Psoas muscle (tissue), 7 donors: ENCODE measurements at regions not wholly inside any gene's neighbourhood (a gene's known extent, or its start where the extent isn't known, plus 50 kb on each side); places are given as distances from the start of the nearest gene placed in this dataset.

Source experiments
- ATAC-seq, 4 donors: fragments of 200-7000 bp; cut with Tn5 transposase; one replicate each; pipeline ENCODE4 v1.9.1; 2020; ENCODE audit warnings: moderate library complexity in 3 of 4, mild to moderate bottlenecking in 2 of 4
- DNase-seq, 2 donors: peaks; one replicate each; pipeline ENCODE4 v3.0.0-alpha.2; 2020
- H3K27ac ChIP-seq: fragments of 200-600 bp; one replicate; pipeline ENCODE4 v1.8.0; 2022
- H3K27me3 ChIP-seq, 3 donors: fragments of 200-600 bp in 1 of 3; one replicate each; pipeline versions ENCODE4 v1.6.1 to v1.8.0; 2013 to 2022; ENCODE audit warnings: low read length in 2 of 3, mild to moderate bottlenecking in 2 of 3, moderate library complexity in 1 of 3; ENCODE audit not compliant: insufficient read depth in 3 of 3
- H3K36me3 ChIP-seq, 2 donors: fragments of 200-600 bp in 1 of 2; one replicate each; pipeline versions ENCODE4 v1.6.1 to v1.8.0; 2013 to 2022; ENCODE audit warnings: low read depth in 1 of 2, mild to moderate bottlenecking in 1 of 2, moderate library complexity in 1 of 2; ENCODE audit not compliant: insufficient read depth in 1 of 2
- H3K4me1 ChIP-seq: fragments of 200-600 bp; one replicate; pipeline ENCODE4 v1.8.0; 2022
- H3K4me3 ChIP-seq: fragments of 200-600 bp; one replicate; pipeline ENCODE4 v1.8.0; 2022; ENCODE audit warnings: mild to moderate bottlenecking
- H3K9me3 ChIP-seq: fragments of 200-600 bp; one replicate; pipeline ENCODE4 v1.8.0; 2022
- CTCF ChIP-seq: fragments of 200-600 bp; IDR thresholded peaks from one replicate; pipeline ENCODE4 v1.8.0; 2022; ENCODE audit warnings: antibody characterized with exemption
- WGBS, 3 donors: extraction: QIAGEN DNeasy Blood & Tissue Kit; methylation state at CpG; one replicate each; pipeline versions ENCODE4 v1.1.6 to v1.1.7; 2013; 5-methylcytosine and 5-hydroxymethylcytosine counted together
- intact Hi-C, 2 donors: fragments of 100-400 bp; cut with DNase I; formaldehyde crosslinking; loops; one replicate each; pipeline versions ENCODE4 v1.11.0 to v1.14.2; 2022
- donor health status: healthy with polysubstance abuse.
- donor health status: DM: no; HTN: no; CAD: no; lungs with moderate emphysema.
- donor health status: Bipolar disorder and iron deficiency.
- donor health status: healthy.
- donor health status: DM: yes; HTN: yes; CAD: no.
- donor health status: DM: no; HTN: no; CAD: no.
- donor health status: DM: yes; HTN: yes; CAD: no.

- ATAC-seq (no peak), DNase-seq (no peak)
- Histone ChIP-seq H3K27me3 (peaks cover 0 to 22% (median 8%) of the 10 kb centered on the region in 3 donors), H3K4me1 (no peaks in the 10 kb centered on the region), H3K9me3 (no peaks in the 10 kb centered on the region), H3K4me3 (no peak overlapping the region), H3K36me3 (no peaks in the 10 kb centered on the region), H3K27ac (no peak overlapping the region)
- intact Hi-C loops, result no loop called here
- TF ChIP-seq CTCF, result no peak
- 58% methylated on average over 16 of the region's 16 CpGs for WGBS, 3 donors
These were observed 154.5 kb downstream of the PHETA1 start for GRCh38 chr12:111214401-111214800.

- Histone ChIP-seq H3K4me3 (no peak overlapping the region), H3K27me3 (peaks cover 0 to 26% (median 8%) of the 10 kb centered on the region in 3 donors), H3K4me1 (no peaks in the 10 kb centered on the region), H3K9me3 (no peaks in the 10 kb centered on the region), H3K36me3 (no peaks in the 10 kb centered on the region), H3K27ac (no peak overlapping the region)
- WGBS, 3 donors, result 75 to 80% (median 79%) methylated on average over 5 of the region's 5 CpGs
- DNase-seq (no peak), ATAC-seq (no peak)
- intact Hi-C loops, result no loop called here
- no peak for TF ChIP-seq CTCF
These were observed 155.3 kb downstream of the PHETA1 start for GRCh38 chr12:111213561-111213960.

GRCh38 chr12:111212814-111213456, 156.0 kb downstream of the PHETA1 start:
- TF ChIP-seq CTCF, result no peak
- Histone ChIP-seq H3K4me3 (no peak overlapping the region), H3K9me3 (no peaks in the 10 kb centered on the region), H3K27me3 (peaks cover 0 to 28% (median 5%) of the 10 kb centered on the region in 3 donors), H3K36me3 (no peaks in the 10 kb centered on the region), H3K4me1 (no peaks in the 10 kb centered on the region), H3K27ac (no peak overlapping the region)
- 72 to 77% (median 72%) methylated on average over 12 of the region's 12 CpGs for whole genome bisulfite sequencing, 3 donors
- intact Hi-C loops, result no loop called here
- DNase-seq (no peak), ATAC-seq (no peak)

GRCh38 chr12:111211910-111212757, 156.8 kb downstream of the PHETA1 start:
- intact Hi-C loops, result no loop called here
- Histone ChIP-seq H3K27ac (no peak overlapping the region), H3K4me1 (no peaks in the 10 kb centered on the region), H3K9me3 (no peaks in the 10 kb centered on the region), H3K36me3 (no peaks in the 10 kb centered on the region), H3K27me3 (peaks cover 0 to 29% (median 3%) of the 10 kb centered on the region in 3 donors), H3K4me3 (no peak overlapping the region)
- WGBS, 3 donors, result 39 to 48% (median 43%) methylated on average over 7 of the region's 7 CpGs
- no peak for ATAC-seq
- no peak for TF ChIP-seq CTCF
- no peak for DNase-seq
